ENCODE measurements at regions not wholly inside any gene's neighbourhood (a gene's known extent, or its start where the extent isn't known, plus 50 kb on each side); places are given as distances from the start of the nearest gene placed in this dataset.

DNA sequence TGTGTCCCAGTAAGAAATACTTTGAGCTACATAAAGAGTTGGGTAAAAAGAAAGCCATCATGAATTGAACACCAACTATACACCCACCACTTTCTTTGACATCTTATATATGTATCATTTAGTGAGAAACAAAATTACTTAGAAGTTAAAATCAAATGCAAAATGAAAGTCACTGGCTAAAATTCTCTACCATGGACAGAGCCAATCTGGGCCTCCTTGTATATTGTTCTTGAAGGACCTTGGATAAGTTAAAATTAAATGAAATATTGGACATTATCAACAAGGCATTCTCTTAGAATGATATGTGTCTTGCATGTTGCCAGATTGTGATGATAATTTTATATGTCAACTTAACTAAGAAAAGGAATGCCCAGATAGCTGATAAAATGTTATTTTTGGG lies 64.2 kb upstream of the CHL1 start:
- H3K27ac ChIP-seq: no peak overlapping the region
- intact Hi-C loops (cut with DNase I): no loop called here
- H3K4me3 ChIP-seq: no peak overlapping the region
- TF ChIP-seq, protein P1, sequence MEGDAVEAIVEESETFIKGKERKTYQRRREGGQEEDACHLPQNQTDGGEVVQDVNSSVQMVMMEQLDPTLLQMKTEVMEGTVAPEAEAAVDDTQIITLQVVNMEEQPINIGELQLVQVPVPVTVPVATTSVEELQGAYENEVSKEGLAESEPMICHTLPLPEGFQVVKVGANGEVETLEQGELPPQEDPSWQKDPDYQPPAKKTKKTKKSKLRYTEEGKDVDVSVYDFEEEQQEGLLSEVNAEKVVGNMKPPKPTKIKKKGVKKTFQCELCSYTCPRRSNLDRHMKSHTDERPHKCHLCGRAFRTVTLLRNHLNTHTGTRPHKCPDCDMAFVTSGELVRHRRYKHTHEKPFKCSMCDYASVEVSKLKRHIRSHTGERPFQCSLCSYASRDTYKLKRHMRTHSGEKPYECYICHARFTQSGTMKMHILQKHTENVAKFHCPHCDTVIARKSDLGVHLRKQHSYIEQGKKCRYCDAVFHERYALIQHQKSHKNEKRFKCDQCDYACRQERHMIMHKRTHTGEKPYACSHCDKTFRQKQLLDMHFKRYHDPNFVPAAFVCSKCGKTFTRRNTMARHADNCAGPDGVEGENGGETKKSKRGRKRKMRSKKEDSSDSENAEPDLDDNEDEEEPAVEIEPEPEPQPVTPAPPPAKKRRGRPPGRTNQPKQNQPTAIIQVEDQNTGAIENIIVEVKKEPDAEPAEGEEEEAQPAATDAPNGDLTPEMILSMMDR (IDR thresholded peaks at IDR 0.05): no peak
- no peak for TF ChIP-seq POLR2A (IDR thresholded peaks at IDR 0.05)
- no peaks in the 10 kb centered on the region for H3K36me3 ChIP-seq
- H3K9me3 ChIP-seq: no peaks in the 10 kb centered on the region
- no peak for DNase-seq
- no peaks in the 10 kb centered on the region for H3K27me3 ChIP-seq
- no peaks in the 10 kb centered on the region for H3K4me1 ChIP-seq

DNA sequence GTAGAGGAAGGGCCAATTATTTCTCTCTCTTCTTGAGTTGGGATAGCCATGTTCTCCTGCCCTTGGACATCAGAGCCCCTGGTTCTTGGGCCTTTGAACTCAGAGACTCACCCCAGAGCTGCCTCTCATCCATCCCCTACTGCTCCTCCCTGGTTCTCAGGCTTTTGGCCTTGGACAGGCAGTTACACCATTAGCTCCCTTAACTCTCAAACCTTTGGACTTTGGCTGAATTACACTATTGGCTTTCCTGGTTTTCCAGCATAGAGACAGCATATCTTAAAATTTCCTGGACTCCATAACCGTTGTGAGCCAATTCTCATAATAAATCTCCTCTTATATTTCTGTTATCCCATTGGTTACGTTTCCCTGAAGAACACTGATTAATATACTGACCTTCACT lies 63.7 kb upstream of the CHL1 start:
- intact Hi-C loops (cut with DNase I): no loop called here
- no peak overlapping the region for H3K27ac ChIP-seq
- WGBS, 2 donors: 49 to 55% methylated on average over 2 of the region's 2 CpGs
- no peaks in the 10 kb centered on the region for H3K9me3 ChIP-seq
- TF ChIP-seq POLR2A (IDR thresholded peaks at IDR 0.05): no peak
- TF ChIP-seq, protein P1 (IDR thresholded peaks at IDR 0.05): no peak
- H3K27me3 ChIP-seq: no peaks in the 10 kb centered on the region
- no peaks in the 10 kb centered on the region for H3K4me1 ChIP-seq
- no peaks in the 10 kb centered on the region for H3K36me3 ChIP-seq
- no peak for DNase-seq
- no peak overlapping the region for H3K4me3 ChIP-seq

DNA sequence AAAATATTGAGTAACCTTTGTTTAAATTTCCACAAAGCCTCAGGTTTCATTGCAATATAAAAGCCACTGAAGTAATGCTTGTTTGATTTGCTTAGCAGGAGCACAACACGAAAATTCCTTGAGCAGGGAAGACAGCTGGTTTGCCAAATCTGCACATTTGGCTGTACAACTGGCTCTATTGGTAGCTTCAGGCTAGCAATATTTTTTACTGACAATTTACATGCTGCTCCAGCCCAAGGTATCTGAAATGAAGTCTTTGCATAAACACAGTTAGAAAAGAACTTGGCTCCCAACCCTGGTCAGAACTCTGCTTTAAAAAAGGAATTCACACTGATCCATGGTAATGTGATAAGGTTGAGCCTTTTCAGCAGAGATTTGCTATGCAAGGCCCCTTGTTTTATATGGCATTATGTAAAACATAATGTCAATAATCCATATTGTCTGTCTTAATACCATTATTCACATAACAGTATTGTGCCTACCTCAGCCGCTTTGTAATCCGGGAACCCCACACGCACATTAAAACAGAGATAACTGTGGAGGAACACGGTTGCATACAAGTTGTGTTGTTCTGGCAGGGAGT lies 55.7 kb upstream of the CHL1 start:
- Histone ChIP-seq H3K4me1 (no peaks in the 10 kb centered on the region), H3K4me3 (no peak overlapping the region), H3K9me3 (no peaks in the 10 kb centered on the region), H3K36me3 (no peaks in the 10 kb centered on the region), H3K27ac (no peak overlapping the region), H3K27me3 (no peaks in the 10 kb centered on the region)
- TF ChIP-seq, protein P1 (IDR thresholded peaks at IDR 0.05): no peak
- TF ChIP-seq POLR2A (IDR thresholded peaks at IDR 0.05): no peak
- intact Hi-C loops (cut with DNase I): no loop called here
- 63 to 67% methylated on average over 5 of the region's 5 CpGs for WGBS, 2 donors
- DNase-seq: no peak

Measured in esophagus squamous epithelium (tissue), 5 donors.